Esophagus squamous epithelium (tissue), 4 donors: ENCODE measurements at regions not wholly inside any gene's neighbourhood (a gene's known extent, or its start where the extent isn't known, plus 50 kb on each side); places are given as distances from the start of the nearest gene placed in this dataset.

Experiments
- CTCF ChIP-seq, 6 experiments: fragments of 450-650 bp in 4 of 6; fragments of 200-600 bp in 2 of 6; sonication (generic) in 2 of 6; IDR thresholded peaks; one replicate each; pipeline ENCODE4 v1.5.1; 2016 to 2019; ENCODE audit warnings: antibody characterized with exemption in 6 of 6, mild to moderate bottlenecking in 4 of 6, moderate library complexity in 4 of 6
- POLR2A ChIP-seq, 4 donors: fragments of 450-650 bp; IDR thresholded peaks; one replicate each; pipeline ENCODE4 v1.6.1; 2017; ENCODE audit warnings: antibody characterized with exemption in 4 of 4, mild to moderate bottlenecking in 4 of 4, moderate library complexity in 3 of 4

GRCh38 chr5:173762045-173762444 is 126.1 kb upstream of the CPEB4 start:
- no peak for TF ChIP-seq CTCF (IDR thresholded peaks at IDR 0.05)
- no peak for TF ChIP-seq POLR2A (IDR thresholded peaks at IDR 0.05)
